Neural cell (in vitro differentiated cells): ENCODE measurements at regions not wholly inside any gene's neighbourhood (a gene's known extent, or its start where the extent isn't known, plus 50 kb on each side); places are given as distances from the start of the nearest gene placed in this dataset.

Experiments
- H2AFZ ChIP-seq: fragments of 200-600, 300-800 bp; sonication (generic), shearing (Covaris generic); 2 replicates; pipeline ENCODE4 v1.6.0; 2014; ENCODE audit warnings: low read depth, mild to moderate bottlenecking, antibody characterized with exemption, low read length, moderate library complexity
- H3F3A ChIP-seq: fragments of 200-600 bp; shearing (Covaris generic); 2 replicates; pipeline ENCODE4 v1.6.1; 2016; ENCODE audit warnings: mild to moderate bottlenecking, moderate library complexity, mixed read lengths, antibody characterized with exemption, low read length; ENCODE audit not compliant: insufficient read depth, poor library complexity, severe bottlenecking
- H3K27ac ChIP-seq: fragments of 200-600, 300-800 bp; sonication (generic), shearing (Covaris generic); 2 replicates; pipeline ENCODE4 v1.5.1; 2014; ENCODE audit warnings: mild to moderate bottlenecking, low read length, moderate library complexity
- H3K27me3 ChIP-seq: fragments of 300-800, 200-600 bp; sonication (generic), shearing (Covaris generic); 2 replicates; pipeline ENCODE4 v1.6.0; 2014; ENCODE audit warnings: mild to moderate bottlenecking, low read depth, low read length, moderate library complexity; ENCODE audit not compliant: insufficient read depth
- H3K36me3 ChIP-seq: fragments of 300-800, 200-600 bp; sonication (generic), shearing (Covaris generic); 2 replicates; pipeline ENCODE4 v1.5.1; 2014; ENCODE audit warnings: mild to moderate bottlenecking, antibody characterized with exemption, low read length, moderate library complexity; ENCODE audit not compliant: insufficient read depth
- H3K4me2 ChIP-seq: fragments of 300-800, 200-600 bp; sonication (generic), shearing (Covaris generic); 2 replicates; pipeline ENCODE4 v1.6.0; 2014; ENCODE audit warnings: mild to moderate bottlenecking, low read length
- H3K4me3 ChIP-seq: fragments of 300-800, 200-600 bp; sonication (generic), shearing (Covaris generic); 2 replicates; pipeline ENCODE4 v1.5.1; 2014; ENCODE audit warnings: mild to moderate bottlenecking, low read length, moderate library complexity
- H3K79me2 ChIP-seq: fragments of 200-600 bp; shearing (Covaris generic); replicated peaks from 2 replicates; pipeline ENCODE4 v1.6.0; 2014; ENCODE audit warnings: mild to moderate bottlenecking, low read length, moderate library complexity; ENCODE audit not compliant: insufficient read depth
- H3K9ac ChIP-seq: fragments of 300-800, 200-600 bp; sonication (generic), shearing (Covaris generic); 2 replicates; pipeline ENCODE4 v1.6.1; 2016; ENCODE audit warnings: mild to moderate bottlenecking, low read length, mixed read lengths
- H3K9me2 ChIP-seq: fragments of 200-600 bp; shearing (Covaris generic); 2 replicates; pipeline ENCODE4 v1.6.1; 2016; ENCODE audit warnings: mild to moderate bottlenecking, low read length, mixed read lengths; ENCODE audit not compliant: insufficient read depth
- H3K9me3 ChIP-seq: fragments of 200-600, 300-800 bp; sonication (generic), shearing (Covaris generic); 2 replicates; pipeline ENCODE4 v1.6.1; 2016; ENCODE audit warnings: mild to moderate bottlenecking, mixed run types, low read length, moderate library complexity, mixed read lengths
- H4K20me1 ChIP-seq: fragments of 200-600 bp; shearing (Covaris generic); 2 replicates; pipeline ENCODE4 v1.6.1; 2016; ENCODE audit warnings: mild to moderate bottlenecking, mixed run types; ENCODE audit not compliant: insufficient read depth
- CTCF ChIP-seq: fragments of 450-650 bp; IDR thresholded peaks from 2 replicates; pipeline ENCODE4 v1.5.1; 2014; ENCODE audit warnings: antibody characterized with exemption, mild to moderate bottlenecking, moderate library complexity; ENCODE audit not compliant: poor library complexity, severe bottlenecking
- EP300 ChIP-seq: fragments of 450-650 bp; conservative IDR thresholded peaks from 2 replicates; pipeline ENCODE4 v1.6.1; 2014; ENCODE audit warnings: antibody characterized with exemption, mild to moderate bottlenecking, moderate library complexity; ENCODE audit not compliant: poor library complexity, severe bottlenecking
- EZH2 ChIP-seq: fragments of 200-600, 300-800 bp; shearing (Covaris generic), sonication (generic); IDR thresholded peaks from 2 replicates; pipeline ENCODE4 v1.6.1; 2014; ENCODE audit warnings: antibody characterized with exemption, low read length, borderline replicate concordance, mild to moderate bottlenecking; ENCODE audit not compliant: insufficient read depth, poor library complexity, severe bottlenecking
- MXI1 ChIP-seq: fragments of 450-650 bp; conservative IDR thresholded peaks from 2 replicates; pipeline ENCODE4 v1.6.1; 2014; ENCODE audit warnings: antibody characterized with exemption, mild to moderate bottlenecking; ENCODE audit not compliant: poor library complexity, severe bottlenecking
- POLR2AphosphoS5 ChIP-seq: IDR thresholded peaks from 2 replicates; pipeline ENCODE4 v1.6.1; 2012
- RAD21 ChIP-seq: fragments of 450-650 bp; conservative IDR thresholded peaks from 2 replicates; pipeline ENCODE4 v1.6.1; 2014; ENCODE audit warnings: antibody characterized with exemption, mild to moderate bottlenecking, moderate library complexity
- REST ChIP-seq: IDR thresholded peaks from 2 replicates; pipeline ENCODE4 v1.6.1; 2012; ENCODE audit warnings: borderline replicate concordance
- SMC3 ChIP-seq: fragments of 450-650 bp; conservative IDR thresholded peaks from 2 replicates; pipeline ENCODE4 v1.6.1; 2014; ENCODE audit warnings: antibody characterized with exemption, mild to moderate bottlenecking, moderate library complexity; ENCODE audit not compliant: poor library complexity
- TAF1 ChIP-seq: IDR thresholded peaks from 2 replicates; pipeline ENCODE4 v1.6.1; 2012; ENCODE audit warnings: low read depth

- H3F3A ChIP-seq = no peaks in the 10 kb centered on the region
Observed at GRCh38 chr12:124685689-124686369, 118.4 kb upstream of the NCOR2 start.

More at GRCh38 chr12:124685689-124686369, 118.4 kb upstream of the NCOR2 start:
- Histone ChIP-seq H3K4me2 (no peak overlapping the region), H4K20me1 (no peaks in the 10 kb centered on the region), H3K27ac (no peak overlapping the region), H2AFZ (no peak overlapping the region), H3K36me3 (no peaks in the 10 kb centered on the region), H3K79me2 (no peaks in the 10 kb centered on the region), H3K9ac (no peak overlapping the region), H3K27me3 (no peaks in the 10 kb centered on the region), H3K9me3 (no peaks in the 10 kb centered on the region), H3K4me3 (no peak overlapping the region), H3K9me2 (no peaks in the 10 kb centered on the region)
- TF ChIP-seq SMC3 (no peak), RAD21 (no peak), TAF1 (no peak), POLR2AphosphoS5 (no peak), CTCF (no peak), EP300 (no peak), REST (no peak), EZH2 (no peak), MXI1 (no peak)
